ENCODE measurements at regions not wholly inside any gene's neighbourhood (a gene's known extent, or its start where the extent isn't known, plus 50 kb on each side); places are given as distances from the start of the nearest gene placed in this dataset.

GRCh38 chr12:127473766-127474165 is 793.2 kb upstream of the TMEM132C start:
- H4K20me1 ChIP-seq (ENCODE audit: control insufficient read depth, insufficient read depth), result no peaks in the 10 kb centered on the region
- H3K4me1 ChIP-seq (ENCODE audit: control insufficient read depth, insufficient read depth, low read length), result no peaks in the 10 kb centered on the region
- intact Hi-C loops (cut with micrococcal nuclease; ENCODE audit: unreplicated experiment) (no loop called here), in situ Hi-C loops (cut with MboI) (no loop called here)
- DNase-seq (ENCODE audit: low read depth, low spot score) (no peak), ATAC-seq (no peak), FAIRE-seq (no peak)
- ChIA-PET CTCF (no interaction called here), RAD21 (ENCODE audit: unreplicated experiment) (no interaction called here), SMC1A (ENCODE audit: uncharacterized antibody, unreplicated experiment) (no interaction called here), POLR2A (no interaction called here)
- H3K4me2 ChIP-seq (ENCODE audit: control insufficient read depth, insufficient read depth), result no peak overlapping the region
- H2AFZ ChIP-seq (ENCODE audit: control insufficient read depth, low read depth, low read length), result no peak overlapping the region
- H3K27ac ChIP-seq (ENCODE audit: control insufficient read depth, insufficient read depth), result no peak overlapping the region
- H3K9me3 ChIP-seq (replicated peaks; ENCODE audit: control insufficient read depth, insufficient read depth, low read length), result no peaks in the 10 kb centered on the region
- BruUV-seq (replicated peaks), result no TSS peak
- 67% methylated on average over 6 of the region's 6 CpGs for WGBS (ENCODE audit: insufficient coverage, insufficient replicate concordance, low lambda C conversion rate, missing lambda C conversion rate)
- H3K4me3 ChIP-seq, result no peak overlapping the region
- H3K36me3 ChIP-seq (ENCODE audit: control insufficient read depth in 2 of 2, insufficient read depth in 2 of 2, low read length in 1 of 2), result no peaks in the 10 kb centered on the region
- H3K79me2 ChIP-seq (ENCODE audit: control insufficient read depth, insufficient read depth, low read length), result no peaks in the 10 kb centered on the region
- H3K9ac ChIP-seq (ENCODE audit: control insufficient read depth, insufficient read depth, low read length), result no peak overlapping the region
- H3K27me3 ChIP-seq (replicated peaks in 1 of 2; ENCODE audit: control insufficient read depth in 2 of 2, insufficient read depth in 2 of 2, low read length in 1 of 2), result no peaks in the 10 kb centered on the region
- TF ChIP-seq ZNF207 (IDR thresholded peaks at IDR 0.05; ENCODE audit: borderline replicate concordance) (no peak), ZNF384 (IDR thresholded peaks at IDR 0.05; ENCODE audit: borderline replicate concordance, low read depth, low read length) (no peak), SKIL (IDR thresholded peaks at IDR 0.05; ENCODE audit: low read depth, poor library complexity, severe bottlenecking) (no peak), E2F8 (IDR thresholded peaks at IDR 0.05; ENCODE audit: low read depth, partially characterized antibody) (no peak), IRF4 (IDR thresholded peaks at IDR 0.05; ENCODE audit: low read depth, low read length) (no peak), IKZF1 (conservative IDR thresholded peaks at IDR 0.05) (no peak), NBN (IDR thresholded peaks at IDR 0.05) (no peak), RAD21 (IDR thresholded peaks at IDR 0.05; ENCODE audit: insufficient read depth, low read depth, low read length) (no peak), ELK1 (IDR thresholded peaks at IDR 0.05; ENCODE audit: low read depth, low read length) (no peak), EGR1 (IDR thresholded peaks at IDR 0.05; ENCODE audit: borderline replicate concordance in 1 of 2, low read depth in 2 of 2, low read length in 2 of 2) (no peak), ZBTB40 (IDR thresholded peaks at IDR 0.05; ENCODE audit: borderline replicate concordance) (no peak), POU2F2 (IDR thresholded peaks at IDR 0.05; ENCODE audit: borderline replicate concordance, low read depth, low read length) (no peak), E2F4 (IDR thresholded peaks at IDR 0.05; ENCODE audit: low read depth, low read length) (no peak), MTA2 (IDR thresholded peaks at IDR 0.05; ENCODE audit: low read depth) (no peak)
